PFSK-1 (cell line): ENCODE measurements at regions not wholly inside any gene's neighbourhood (a gene's known extent, or its start where the extent isn't known, plus 50 kb on each side); places are given as distances from the start of the nearest gene placed in this dataset.

Source experiments
- FOXP2 ChIP-seq: optimal IDR thresholded peaks from 2 replicates; pipeline ENCODE3; 2011; ENCODE audit warnings: borderline replicate concordance, control low read depth, inconsistent platforms; ENCODE audit not compliant: insufficient read depth; ENCODE audit errors: extremely low read length, extremely low read depth
- POLR2AphosphoS5 ChIP-seq: IDR thresholded peaks from 2 replicates; pipeline ENCODE4 v1.6.1; 2012; ENCODE audit warnings: low read depth, mild to moderate bottlenecking, control low read depth, low read length, moderate library complexity
- SIN3A ChIP-seq: IDR thresholded peaks from 2 replicates; pipeline ENCODE4 v1.6.1; 2012; ENCODE audit warnings: mild to moderate bottlenecking, low read length, moderate library complexity, borderline replicate concordance; ENCODE audit not compliant: insufficient read depth
- TAF1 ChIP-seq: IDR thresholded peaks from 2 replicates; pipeline ENCODE4 v1.6.1; 2012; ENCODE audit warnings: low read length, control low read depth, borderline replicate concordance; ENCODE audit not compliant: insufficient read depth
- TF ChIP-seq, protein P1 (sequence below), 2 experiments: IDR thresholded peaks; 2 replicates each; pipeline versions ENCODE4 v1.6.1 to v1.8.0; 2011 to 2012; ENCODE audit warnings: low read depth in 2 of 2, low read length in 2 of 2, control low read depth in 1 of 2, inconsistent platforms in 1 of 2, mild to moderate bottlenecking in 1 of 2, moderate library complexity in 1 of 2; ENCODE audit not compliant: insufficient read depth in 1 of 2

DNA sequence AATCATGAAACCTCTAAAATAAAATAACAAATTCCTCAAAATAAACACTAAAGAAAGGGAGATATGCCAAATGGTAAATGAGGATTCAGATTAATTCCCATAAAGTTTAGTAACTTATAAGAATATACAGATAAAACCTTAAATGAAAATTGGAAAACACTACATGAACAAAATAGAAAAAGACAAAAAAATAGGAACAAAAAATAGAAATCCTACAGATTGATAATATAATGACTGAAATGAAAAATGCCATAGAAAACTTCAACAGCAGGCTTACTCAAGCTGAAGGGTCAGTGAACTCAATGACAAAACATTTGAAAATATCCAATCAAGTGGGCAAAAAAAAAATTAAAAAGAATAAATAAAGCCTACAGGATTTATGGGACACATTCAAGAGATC is 1784.8 kb downstream of the PCDH9 start:
- TF ChIP-seq, protein P1, sequence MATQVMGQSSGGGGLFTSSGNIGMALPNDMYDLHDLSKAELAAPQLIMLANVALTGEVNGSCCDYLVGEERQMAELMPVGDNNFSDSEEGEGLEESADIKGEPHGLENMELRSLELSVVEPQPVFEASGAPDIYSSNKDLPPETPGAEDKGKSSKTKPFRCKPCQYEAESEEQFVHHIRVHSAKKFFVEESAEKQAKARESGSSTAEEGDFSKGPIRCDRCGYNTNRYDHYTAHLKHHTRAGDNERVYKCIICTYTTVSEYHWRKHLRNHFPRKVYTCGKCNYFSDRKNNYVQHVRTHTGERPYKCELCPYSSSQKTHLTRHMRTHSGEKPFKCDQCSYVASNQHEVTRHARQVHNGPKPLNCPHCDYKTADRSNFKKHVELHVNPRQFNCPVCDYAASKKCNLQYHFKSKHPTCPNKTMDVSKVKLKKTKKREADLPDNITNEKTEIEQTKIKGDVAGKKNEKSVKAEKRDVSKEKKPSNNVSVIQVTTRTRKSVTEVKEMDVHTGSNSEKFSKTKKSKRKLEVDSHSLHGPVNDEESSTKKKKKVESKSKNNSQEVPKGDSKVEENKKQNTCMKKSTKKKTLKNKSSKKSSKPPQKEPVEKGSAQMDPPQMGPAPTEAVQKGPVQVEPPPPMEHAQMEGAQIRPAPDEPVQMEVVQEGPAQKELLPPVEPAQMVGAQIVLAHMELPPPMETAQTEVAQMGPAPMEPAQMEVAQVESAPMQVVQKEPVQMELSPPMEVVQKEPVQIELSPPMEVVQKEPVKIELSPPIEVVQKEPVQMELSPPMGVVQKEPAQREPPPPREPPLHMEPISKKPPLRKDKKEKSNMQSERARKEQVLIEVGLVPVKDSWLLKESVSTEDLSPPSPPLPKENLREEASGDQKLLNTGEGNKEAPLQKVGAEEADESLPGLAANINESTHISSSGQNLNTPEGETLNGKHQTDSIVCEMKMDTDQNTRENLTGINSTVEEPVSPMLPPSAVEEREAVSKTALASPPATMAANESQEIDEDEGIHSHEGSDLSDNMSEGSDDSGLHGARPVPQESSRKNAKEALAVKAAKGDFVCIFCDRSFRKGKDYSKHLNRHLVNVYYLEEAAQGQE (IDR thresholded peaks at IDR 0.05; ENCODE audit: insufficient read depth in 1 of 2, low read depth in 2 of 2, low read length in 2 of 2), result no peak
- TF ChIP-seq POLR2AphosphoS5, result no peak
- TF ChIP-seq FOXP2, result no peak
- no peak for TF ChIP-seq SIN3A
- no peak for TF ChIP-seq TAF1
